ENCODE measurements at regions not wholly inside any gene's neighbourhood (a gene's known extent, or its start where the extent isn't known, plus 50 kb on each side); places are given as distances from the start of the nearest gene placed in this dataset.

DNA sequence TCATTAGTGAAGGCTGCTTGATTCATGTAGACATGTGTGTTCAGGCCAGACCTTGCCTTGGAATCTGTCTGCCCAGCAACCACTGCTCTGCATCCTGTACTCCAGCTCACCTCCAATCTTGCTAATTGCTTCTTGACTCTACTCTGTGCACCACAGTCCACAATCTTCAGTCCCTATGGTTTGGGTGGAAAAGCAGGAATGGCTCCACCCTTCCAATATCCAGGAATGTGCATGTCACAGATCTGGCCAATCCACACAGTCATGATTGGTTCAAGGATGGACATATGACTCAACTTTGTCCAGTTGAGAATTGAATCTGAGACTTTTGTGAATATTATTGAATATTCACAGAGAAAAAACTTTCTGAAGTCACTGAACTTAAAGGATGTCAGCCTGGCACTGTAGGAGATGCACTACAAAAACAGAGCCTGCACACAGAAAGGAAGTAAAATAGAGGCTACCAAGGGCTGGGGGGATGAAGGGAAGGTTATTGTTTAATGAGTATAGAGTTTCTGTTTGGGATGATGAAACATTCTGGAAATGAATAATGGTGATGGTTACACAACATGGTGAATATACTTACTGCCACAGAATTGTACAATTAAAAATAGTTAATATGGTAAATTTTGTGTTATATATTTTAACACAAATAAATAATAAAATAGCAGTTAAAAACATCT is 161.3 kb upstream of the USP38 start:
- TF ChIP-seq POLR2A (IDR thresholded peaks at IDR 0.05; ENCODE audit: low read depth) (no peak), CTCF (IDR thresholded peaks at IDR 0.05) (no peak)
